Astrocyte of the spinal cord (primary cell): ENCODE measurements at regions not wholly inside any gene's neighbourhood (a gene's known extent, or its start where the extent isn't known, plus 50 kb on each side); places are given as distances from the start of the nearest gene placed in this dataset.

Experiments used
- DNase-seq: peaks from one replicate; pipeline ENCODE4 v3.0.0; 2011; ENCODE audit warnings: low read depth, low spot score
- H3K4me3 ChIP-seq: 2 replicates; pipeline ENCODE4 v1.5.1; 2011; ENCODE audit warnings: low read depth, mild to moderate bottlenecking, low read length, moderate library complexity
- in situ Hi-C: cut with HindIII; loops from 2 replicates; pipeline ENCODE4 v1.10.0; 2017; ENCODE audit warnings: low sequenced_read_pairs
- TF ChIP-seq, protein P1 (sequence below): IDR thresholded peaks from 2 replicates; pipeline ENCODE4 v1.5.1; 2012; ENCODE audit warnings: low read depth, mild to moderate bottlenecking, low read length, inconsistent platforms

DNA sequence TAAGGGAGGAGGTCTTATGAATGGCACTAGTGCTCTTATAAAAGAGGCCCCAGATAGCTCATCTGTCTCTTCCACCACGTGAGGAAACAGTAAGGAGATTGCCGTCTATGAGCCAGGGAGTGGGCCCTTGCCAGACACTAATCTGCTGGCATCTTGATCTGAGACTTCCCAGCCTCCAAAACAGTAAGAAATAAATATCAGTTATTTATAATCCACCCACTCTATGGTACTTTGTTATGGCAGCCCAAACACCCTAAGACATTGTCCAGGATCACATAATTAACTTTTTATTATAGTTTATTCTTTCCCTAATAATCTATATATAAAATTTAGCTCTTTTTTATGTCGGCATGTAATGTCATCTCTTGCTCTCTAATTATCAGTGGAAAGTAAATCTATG is 144.0 kb upstream of the IRF2BP2 start:
- in situ Hi-C loops = no loop called here
- DNase-seq = no peak
- TF ChIP-seq, protein P1, sequence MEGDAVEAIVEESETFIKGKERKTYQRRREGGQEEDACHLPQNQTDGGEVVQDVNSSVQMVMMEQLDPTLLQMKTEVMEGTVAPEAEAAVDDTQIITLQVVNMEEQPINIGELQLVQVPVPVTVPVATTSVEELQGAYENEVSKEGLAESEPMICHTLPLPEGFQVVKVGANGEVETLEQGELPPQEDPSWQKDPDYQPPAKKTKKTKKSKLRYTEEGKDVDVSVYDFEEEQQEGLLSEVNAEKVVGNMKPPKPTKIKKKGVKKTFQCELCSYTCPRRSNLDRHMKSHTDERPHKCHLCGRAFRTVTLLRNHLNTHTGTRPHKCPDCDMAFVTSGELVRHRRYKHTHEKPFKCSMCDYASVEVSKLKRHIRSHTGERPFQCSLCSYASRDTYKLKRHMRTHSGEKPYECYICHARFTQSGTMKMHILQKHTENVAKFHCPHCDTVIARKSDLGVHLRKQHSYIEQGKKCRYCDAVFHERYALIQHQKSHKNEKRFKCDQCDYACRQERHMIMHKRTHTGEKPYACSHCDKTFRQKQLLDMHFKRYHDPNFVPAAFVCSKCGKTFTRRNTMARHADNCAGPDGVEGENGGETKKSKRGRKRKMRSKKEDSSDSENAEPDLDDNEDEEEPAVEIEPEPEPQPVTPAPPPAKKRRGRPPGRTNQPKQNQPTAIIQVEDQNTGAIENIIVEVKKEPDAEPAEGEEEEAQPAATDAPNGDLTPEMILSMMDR = no peak
- no peak overlapping the region for H3K4me3 ChIP-seq

DNA sequence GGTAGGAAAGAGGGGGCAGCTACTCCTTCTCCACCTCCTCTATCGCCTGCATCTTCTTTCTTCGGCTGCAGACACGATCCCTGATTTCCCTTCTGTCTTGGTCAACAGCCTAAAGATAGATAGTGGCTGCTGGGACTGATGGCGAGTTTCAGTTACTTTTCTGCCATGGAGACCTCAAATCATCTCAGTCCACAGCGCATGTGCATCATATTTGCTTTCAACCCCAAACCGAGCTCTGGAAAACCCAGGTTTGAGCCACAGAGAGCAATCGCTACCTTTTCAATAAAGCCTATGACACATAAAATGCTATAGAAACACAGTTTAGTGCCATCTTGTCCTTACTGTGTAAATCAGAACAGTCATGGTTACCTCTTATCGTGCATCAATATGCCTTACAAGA is 142.9 kb upstream of the IRF2BP2 start:
- no peak for DNase-seq
- TF ChIP-seq, protein P1 = no peak
- in situ Hi-C loops = no loop called here
- H3K4me3 ChIP-seq = no peak overlapping the region

DNA sequence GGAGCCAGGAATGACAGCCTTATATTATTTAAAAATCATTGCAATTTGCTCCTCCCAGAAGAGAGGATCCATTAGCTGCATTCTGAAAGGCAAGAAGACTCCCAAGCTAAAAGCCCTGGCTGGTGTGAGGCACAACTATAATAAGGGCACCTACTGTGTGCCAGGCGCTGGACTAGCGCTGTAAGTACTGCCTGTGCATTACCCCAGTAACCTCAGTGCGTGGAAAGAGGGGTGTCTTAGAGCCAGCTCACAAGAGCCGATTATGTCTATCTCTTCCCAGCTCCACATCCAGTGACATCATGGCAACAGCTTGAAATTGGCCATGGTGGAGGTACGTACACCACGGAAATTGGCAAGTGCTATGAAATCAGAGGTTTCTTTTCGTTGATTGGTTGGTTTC is 141.7 kb upstream of the IRF2BP2 start:
- H3K4me3 ChIP-seq = no peak overlapping the region
- TF ChIP-seq, protein P1 = no peak
- in situ Hi-C loops = no loop called here
- no peak for DNase-seq

DNA sequence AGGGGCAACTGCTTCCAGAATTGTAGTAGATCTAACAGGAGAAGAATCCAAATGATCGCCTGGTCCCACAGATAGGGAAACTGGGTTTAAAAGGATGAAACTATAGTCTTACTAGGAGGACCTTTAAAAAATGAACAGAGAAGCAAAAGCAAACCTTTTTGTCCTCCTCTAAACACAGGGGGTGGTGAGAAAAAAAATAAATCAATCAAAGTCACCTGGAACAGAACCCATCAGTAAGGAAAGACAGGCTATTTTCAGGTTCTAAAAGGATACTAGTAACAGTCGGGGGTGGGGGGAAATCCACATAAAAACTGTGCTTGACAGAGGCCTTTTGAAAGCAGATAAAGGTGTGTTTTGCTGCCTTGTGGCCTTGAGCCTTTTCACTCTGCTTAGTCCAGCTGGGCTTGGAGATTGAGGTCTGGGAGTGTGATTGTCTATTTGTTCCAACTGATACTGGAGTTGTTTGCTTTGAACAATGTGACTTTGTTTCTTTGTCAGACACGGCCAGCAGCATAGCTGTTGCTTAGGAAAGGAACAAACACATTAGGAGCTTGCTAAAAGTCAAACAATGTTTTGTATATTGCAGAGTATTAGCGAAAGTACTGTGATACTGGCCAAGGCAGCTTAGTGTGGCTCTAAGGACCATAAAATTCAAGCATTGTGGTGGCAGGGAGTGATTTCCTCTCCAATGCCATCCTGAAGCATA is 141.1 kb upstream of the IRF2BP2 start:
- DNase-seq = no peak
- in situ Hi-C loops = no loop called here
- TF ChIP-seq, protein P1 = no peak
- H3K4me3 ChIP-seq = no peak overlapping the region

DNA sequence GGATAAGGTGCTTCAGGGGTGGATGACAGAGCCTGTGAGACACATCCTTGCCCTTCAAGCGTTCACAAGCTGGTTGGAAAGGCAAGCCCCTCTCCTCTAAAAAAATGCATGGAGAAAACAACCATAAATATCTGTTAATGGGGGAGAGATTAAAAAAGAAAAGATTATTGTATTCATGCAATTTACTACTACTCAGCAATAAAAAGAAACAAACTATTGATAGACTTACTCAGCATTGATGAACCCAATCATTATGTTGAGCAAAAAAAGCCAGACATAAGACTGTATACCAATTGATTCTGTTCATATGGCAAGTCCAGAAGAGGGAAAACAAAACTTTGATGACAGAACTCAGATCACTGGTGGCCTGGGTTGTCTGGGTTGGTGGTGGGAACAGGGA is 138.7 kb upstream of the IRF2BP2 start:
- no peak overlapping the region for H3K4me3 ChIP-seq
- TF ChIP-seq, protein P1 = no peak
- DNase-seq = no peak
- in situ Hi-C loops = loop anchor here (25.0 kb wide), 2 partner anchors 214 to 339 kb away; no protein-coding TSS in a partner anchor

DNA sequence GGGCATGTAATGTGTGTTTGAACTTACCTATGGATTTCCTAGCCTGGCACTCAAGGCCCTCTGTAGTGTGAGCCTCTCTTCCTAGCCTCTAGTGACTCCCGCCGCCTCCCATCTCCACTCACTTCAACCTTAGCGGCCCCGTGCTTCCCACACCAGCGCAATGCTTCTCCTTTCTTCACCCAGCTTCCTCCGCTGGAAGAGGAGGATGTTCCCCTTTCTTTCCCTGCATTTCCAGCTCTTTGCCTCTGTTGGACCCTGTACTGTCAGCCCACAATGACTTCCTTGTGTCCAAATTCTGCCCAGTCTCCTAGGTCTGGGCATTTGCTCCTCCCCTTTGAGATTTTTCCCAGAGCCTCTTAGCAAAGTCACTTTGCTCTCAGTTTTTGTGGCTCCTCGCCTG is 138.1 kb upstream of the IRF2BP2 start:
- no peak for DNase-seq
- no peak overlapping the region for H3K4me3 ChIP-seq
- TF ChIP-seq, protein P1 = no peak
- in situ Hi-C loops = loop anchor here (25.0 kb wide), 2 partner anchors 214 to 339 kb away; no protein-coding TSS in a partner anchor
